Small intestine (tissue), 7 donors: ENCODE measurements at regions not wholly inside any gene's neighbourhood (a gene's known extent, or its start where the extent isn't known, plus 50 kb on each side); places are given as distances from the start of the nearest gene placed in this dataset.
"Not testable (repeated sequence)": the region's sequence is repeated elsewhere in the genome, so short reads cannot be mapped to it uniquely, and the experiment has no call there.

ENCODE experiments used
- DNase-seq, 2 donors: peaks; one replicate each; pipeline versions ENCODE4 v3.0.0 to v3.0.0-alpha.2; 2013
- FAIRE-seq: peaks from 2 replicates; lab custom pipeline; 2012; peaks lifted over from hg19 to GRCh38; lab: Jason Lieb, UNC
- H3K27ac ChIP-seq, 3 donors: one replicate each; pipeline ENCODE4 v1.5.1; 2013; ENCODE audit warnings: low read length in 2 of 3, mild to moderate bottlenecking in 2 of 3, control low read depth in 1 of 3, inconsistent platforms in 1 of 3, low read depth in 1 of 3, moderate library complexity in 1 of 3
- H3K27me3 ChIP-seq, 3 donors: one replicate each; pipeline ENCODE4 v1.6.1; 2013; ENCODE audit warnings: low read length in 3 of 3, inconsistent platforms in 1 of 3; ENCODE audit not compliant: control insufficient read depth in 3 of 3, insufficient read depth in 3 of 3
- H3K36me3 ChIP-seq, 3 donors: one replicate each; pipeline ENCODE4 v1.6.1; 2013; ENCODE audit warnings: low read length in 3 of 3, inconsistent platforms in 1 of 3, low read depth in 1 of 3, mild to moderate bottlenecking in 1 of 3, moderate library complexity in 1 of 3; ENCODE audit not compliant: control insufficient read depth in 3 of 3, insufficient read depth in 2 of 3
- H3K4me1 ChIP-seq, 3 donors: one replicate each; pipeline ENCODE4 v1.6.1; 2013; ENCODE audit warnings: low read length in 2 of 3, inconsistent platforms in 1 of 3, low read depth in 1 of 3, mild to moderate bottlenecking in 1 of 3, moderate library complexity in 1 of 3; ENCODE audit not compliant: control insufficient read depth in 3 of 3, insufficient read depth in 2 of 3
- H3K4me3 ChIP-seq, 3 donors: one replicate each; pipeline ENCODE4 v1.5.1; 2013; ENCODE audit warnings: low read length in 3 of 3, control low read depth in 1 of 3, inconsistent platforms in 1 of 3, low read depth in 1 of 3, mild to moderate bottlenecking in 1 of 3, moderate library complexity in 1 of 3
- H3K9me3 ChIP-seq, 2 donors: one replicate each; pipeline ENCODE4 v1.6.1; 2013; ENCODE audit warnings: low read depth in 1 of 2, low read length in 1 of 2; ENCODE audit not compliant: control insufficient read depth in 2 of 2, insufficient read depth in 1 of 2
- WGBS, 3 donors: extraction: QIAGEN DNeasy Blood & Tissue Kit; methylation state at CpG; one replicate each; pipeline ENCODE4 v1.1.7; 2013; 5-methylcytosine and 5-hydroxymethylcytosine counted together
- donor health status: healthy with polysubstance abuse.
- donor health status: control.
- donor health status: control.
- donor health status: Bipolar disorder and iron deficiency.
- donor health status: healthy.

DNA sequence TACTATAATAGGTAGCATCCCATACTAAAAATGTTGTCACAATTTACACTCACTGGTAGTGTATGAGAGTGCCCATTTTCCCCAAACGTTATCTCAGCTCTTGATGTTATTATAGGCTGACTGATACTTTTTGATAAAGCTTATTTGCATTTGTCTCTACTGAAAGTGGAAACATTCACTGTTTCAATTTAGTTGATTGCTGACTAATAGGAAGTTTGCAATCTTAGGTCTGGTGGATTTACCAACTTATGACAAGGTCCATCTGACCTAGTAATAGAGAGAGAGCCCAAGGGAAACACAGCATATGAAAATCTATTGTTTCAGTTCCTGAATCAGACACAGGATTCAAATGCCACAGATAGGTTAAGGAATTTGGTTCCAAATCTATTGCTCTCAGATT is 97.2 kb upstream of the NBPF9 start:
- H3K27ac ChIP-seq, FAIRE-seq, H3K4me3 ChIP-seq, H3K36me3 ChIP-seq, H3K9me3 ChIP-seq, H3K27me3 ChIP-seq, H3K4me1 ChIP-seq: not testable (repeated sequence)
- WGBS, 3 donors, result 43 to 52% (median 45%) methylated on average over 1 of the region's 1 CpG
- DNase-seq, result peak; percentile 13 to 27

DNA sequence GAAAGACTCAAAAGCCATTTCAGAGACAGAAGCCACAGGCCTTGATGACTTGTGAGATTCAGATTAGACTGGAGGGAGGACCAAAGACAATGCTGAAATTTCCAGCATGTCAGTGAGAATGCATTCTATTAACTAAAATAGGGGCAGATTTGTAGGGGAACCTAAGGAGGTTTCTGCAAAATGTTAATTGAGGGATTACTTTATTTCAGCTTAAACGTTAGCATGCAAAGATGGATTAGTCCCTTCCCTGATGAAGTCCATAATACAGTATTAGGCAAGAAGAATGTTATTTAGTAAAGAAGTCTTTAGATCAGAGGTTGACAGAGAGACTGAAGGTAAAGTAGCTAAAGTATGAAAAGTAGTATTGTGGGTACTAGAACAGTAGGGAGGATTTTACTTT is 98.9 kb upstream of the NBPF9 start:
- H3K36me3 ChIP-seq, FAIRE-seq, H3K9me3 ChIP-seq, DNase-seq, H3K27me3 ChIP-seq, H3K4me3 ChIP-seq, H3K4me1 ChIP-seq, H3K27ac ChIP-seq: not testable (repeated sequence)
- 88% methylated on average over 1 of the region's 1 CpG; no CpG with 5 or more reads in 2 of the 3 donors for WGBS, 3 donors

DNA sequence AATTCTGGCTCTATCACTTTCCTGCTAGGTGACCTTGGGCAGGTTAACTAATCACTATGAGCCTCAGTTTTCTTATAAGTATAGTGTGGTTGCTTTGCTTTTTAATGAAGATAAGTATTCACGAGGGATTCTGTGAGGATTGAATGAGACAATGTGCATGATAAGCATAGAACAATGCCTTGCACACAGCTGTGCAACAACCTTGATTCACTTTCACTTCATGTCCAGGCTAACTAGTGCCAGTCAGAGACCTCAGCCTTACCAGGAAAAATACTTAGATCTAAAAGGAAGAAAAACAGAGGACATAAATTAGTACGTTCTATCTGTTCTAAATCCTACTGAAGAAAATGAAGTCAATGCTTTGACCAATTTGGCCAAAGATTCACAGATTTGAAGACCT is 101.0 kb upstream of the NBPF9 start:
- not testable (repeated sequence) for H3K36me3 ChIP-seq, DNase-seq, H3K27ac ChIP-seq, H3K27me3 ChIP-seq, H3K4me3 ChIP-seq, H3K4me1 ChIP-seq, H3K9me3 ChIP-seq, FAIRE-seq
- WGBS, 3 donors, result no CpG with 5 or more reads among the region's 2 CpGs

DNA sequence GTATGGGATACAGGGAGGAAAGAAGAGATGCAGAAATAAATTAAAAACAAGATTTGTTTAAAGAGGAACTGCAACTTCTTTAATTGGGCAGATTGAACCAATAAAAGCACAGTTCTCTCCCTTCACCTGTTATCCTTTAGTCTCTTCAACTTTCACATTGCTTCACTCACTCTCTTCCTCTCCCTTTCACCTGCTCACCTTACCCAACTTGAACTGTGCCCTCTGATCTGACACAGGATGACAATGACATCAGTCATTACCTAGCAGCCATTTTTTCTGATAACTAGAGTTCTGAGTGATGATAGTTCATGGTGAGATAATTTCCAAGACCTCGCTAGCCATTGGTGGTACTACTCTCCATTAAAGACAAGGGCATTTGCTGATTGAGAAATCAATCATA is 105.5 kb upstream of the NBPF9 start:
- WGBS, 3 donors, result no CpG with 5 or more reads among the region's 1 CpG

DNA sequence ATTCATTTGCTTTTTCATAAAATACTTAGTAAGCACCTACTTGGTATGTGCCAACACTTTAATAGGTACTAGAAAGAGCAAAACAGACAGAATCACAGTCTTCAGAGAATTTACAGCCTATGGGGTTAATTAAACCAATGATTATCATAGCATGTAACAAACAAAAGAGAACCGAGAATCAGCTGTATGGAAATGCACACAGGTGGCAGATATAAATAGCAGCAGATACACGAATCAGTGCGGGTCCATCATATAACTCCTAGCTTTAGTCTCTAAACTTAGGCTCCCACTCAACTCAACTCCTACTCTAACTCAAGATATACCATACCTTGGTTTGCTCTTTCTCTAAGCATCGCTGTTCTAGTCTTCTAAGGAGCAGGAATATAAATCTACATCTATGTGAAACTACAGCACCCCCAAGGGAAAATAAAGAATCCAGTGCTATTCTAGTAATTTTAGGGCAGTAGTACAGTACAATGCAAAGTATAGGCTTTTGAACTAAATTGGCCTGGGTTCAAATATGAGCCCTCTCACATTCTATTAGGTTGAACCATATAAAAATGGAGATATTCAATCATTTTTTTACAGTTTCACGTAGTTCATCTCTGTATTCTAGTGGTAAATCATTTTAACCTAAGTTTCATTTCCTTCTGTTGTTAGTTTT is 108.5 kb upstream of the NBPF9 start:
- not testable (repeated sequence) for H3K36me3 ChIP-seq, H3K27ac ChIP-seq, FAIRE-seq, DNase-seq, H3K4me1 ChIP-seq, H3K27me3 ChIP-seq, H3K9me3 ChIP-seq, H3K4me3 ChIP-seq
- 74 to 94% (median 85%) methylated on average over 1 of the region's 5 CpGs for WGBS, 3 donors

More for the DNA sequence above, 105.5 kb upstream of the NBPF9 start:
- FAIRE-seq, H3K4me1 ChIP-seq, H3K4me3 ChIP-seq, H3K36me3 ChIP-seq, DNase-seq, H3K27ac ChIP-seq, H3K9me3 ChIP-seq, H3K27me3 ChIP-seq: not testable (repeated sequence)

DNA sequence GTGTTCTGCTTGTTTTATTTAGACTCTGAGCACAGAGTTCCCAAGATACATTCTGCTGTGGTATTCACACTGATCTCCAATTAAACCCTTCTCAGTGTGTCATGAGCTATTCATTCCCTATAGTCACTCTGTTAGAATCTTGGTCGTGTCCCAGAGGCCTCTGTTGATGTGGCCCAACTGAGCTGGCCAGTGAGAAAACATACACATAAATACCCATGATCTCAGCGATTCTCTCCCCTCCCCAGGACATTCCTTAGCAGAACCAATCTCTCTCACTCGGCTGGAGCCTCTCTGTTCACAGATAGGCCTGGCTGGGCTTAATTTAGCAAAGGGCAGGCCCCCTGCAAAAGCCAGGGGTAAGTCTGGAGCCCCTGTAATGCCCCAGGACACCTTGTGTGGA is 109.6 kb upstream of the NBPF9 start:
- not testable (repeated sequence) for H3K36me3 ChIP-seq, H3K27ac ChIP-seq, DNase-seq, FAIRE-seq, H3K4me3 ChIP-seq, H3K27me3 ChIP-seq, H3K9me3 ChIP-seq, H3K4me1 ChIP-seq
- WGBS, 3 donors, result 41 to 80% (median 78%) methylated on average over 1 of the region's 3 CpGs

DNA sequence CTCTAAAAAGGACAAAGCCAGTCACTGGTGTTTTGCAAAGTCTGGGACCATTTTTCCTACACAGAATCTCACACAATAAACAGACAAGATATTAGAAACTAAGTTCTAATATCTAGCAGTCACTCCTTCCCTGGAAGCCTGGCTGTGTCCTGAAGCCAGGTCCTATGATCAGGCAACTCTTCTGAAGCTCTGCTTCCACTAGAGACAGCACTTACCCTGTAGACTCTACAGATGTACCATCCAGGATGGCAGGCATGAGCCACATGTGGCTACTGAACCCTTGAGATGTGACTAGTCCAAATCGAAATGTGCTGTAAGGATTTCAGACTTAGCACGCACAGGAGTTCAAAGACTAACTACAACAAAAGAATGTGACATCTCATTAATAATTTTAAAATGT is 110.3 kb upstream of the NBPF9 start:
- WGBS, 3 donors, result no CpG with 5 or more reads among the region's 2 CpGs
- H3K27me3 ChIP-seq, H3K4me1 ChIP-seq, H3K9me3 ChIP-seq, H3K27ac ChIP-seq, DNase-seq, H3K36me3 ChIP-seq, FAIRE-seq, H3K4me3 ChIP-seq: not testable (repeated sequence)

DNA sequence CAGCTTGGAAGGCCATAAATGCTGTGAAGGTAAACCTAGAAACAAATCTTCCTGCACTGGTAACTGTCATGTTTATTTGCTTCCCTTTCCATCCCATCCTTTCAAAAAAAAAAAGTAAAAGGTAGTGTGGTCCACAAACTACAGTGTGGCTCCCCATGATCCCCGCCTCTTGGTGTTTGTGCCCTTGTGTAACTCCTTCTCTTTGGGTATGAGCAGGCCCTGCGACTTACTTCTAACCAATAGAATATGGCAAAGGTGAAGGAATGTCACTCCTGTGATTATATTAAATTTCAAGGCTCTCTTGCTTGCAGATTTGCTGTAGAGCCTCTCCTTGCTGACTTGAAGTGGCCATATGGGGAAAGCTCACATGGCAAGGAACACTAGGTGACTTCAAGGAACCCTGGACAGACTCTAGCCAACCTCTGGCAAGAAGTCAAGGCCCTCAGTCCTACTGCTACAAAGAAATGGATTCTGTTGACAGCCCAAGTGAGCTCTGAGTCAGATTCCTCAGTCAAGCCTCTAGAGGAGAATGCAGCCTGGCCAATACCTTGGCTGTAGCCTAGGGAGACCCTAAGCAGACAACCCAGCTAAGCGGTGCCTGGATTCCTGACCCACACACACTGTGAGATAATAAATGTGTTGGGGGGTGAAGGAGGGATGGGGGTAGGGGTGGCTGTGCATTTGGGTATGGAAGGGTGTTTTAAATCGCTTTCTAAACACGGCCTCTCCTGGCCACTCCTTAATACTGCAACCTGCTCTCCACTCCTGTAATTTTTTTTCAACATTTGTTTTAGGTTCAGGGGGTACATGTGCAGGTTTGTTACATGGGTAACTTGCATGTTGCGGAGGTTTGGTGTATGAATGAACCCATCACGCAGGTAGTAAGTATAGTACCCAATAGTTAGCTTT is 115.0 kb upstream of the NBPF9 start:
- not testable (repeated sequence) for DNase-seq, H3K4me3 ChIP-seq, H3K27me3 ChIP-seq, H3K36me3 ChIP-seq, H3K9me3 ChIP-seq, FAIRE-seq, H3K27ac ChIP-seq, H3K4me1 ChIP-seq
- WGBS, 3 donors, result 92 to 100% (median 100%) methylated on average over 1 of the region's 7 CpGs
